Rectal smooth muscle tissue (tissue), 1 donor: ENCODE measurements at regions not wholly inside any gene's neighbourhood (a gene's known extent, or its start where the extent isn't known, plus 50 kb on each side); places are given as distances from the start of the nearest gene placed in this dataset.

Source experiments
- H3K27ac ChIP-seq: one replicate; pipeline ENCODE4 v1.7.0; 2013; ENCODE audit warnings: low read depth, low read length, inconsistent platforms
- H3K27me3 ChIP-seq: one replicate; pipeline ENCODE4 v1.7.0; 2013; ENCODE audit warnings: low read length; ENCODE audit not compliant: control insufficient read depth, insufficient read depth
- H3K36me3 ChIP-seq: one replicate; pipeline ENCODE4 v1.7.0; 2013; ENCODE audit warnings: low read length; ENCODE audit not compliant: control insufficient read depth, insufficient read depth
- H3K4me1 ChIP-seq: one replicate; pipeline ENCODE4 v1.7.0; 2013; ENCODE audit warnings: low read length; ENCODE audit not compliant: control insufficient read depth, insufficient read depth
- H3K4me3 ChIP-seq: one replicate; pipeline ENCODE4 v1.7.0; 2013; ENCODE audit warnings: low read length
- H3K9ac ChIP-seq: one replicate; pipeline ENCODE4 v1.7.0; 2013; ENCODE audit warnings: low read length

DNA sequence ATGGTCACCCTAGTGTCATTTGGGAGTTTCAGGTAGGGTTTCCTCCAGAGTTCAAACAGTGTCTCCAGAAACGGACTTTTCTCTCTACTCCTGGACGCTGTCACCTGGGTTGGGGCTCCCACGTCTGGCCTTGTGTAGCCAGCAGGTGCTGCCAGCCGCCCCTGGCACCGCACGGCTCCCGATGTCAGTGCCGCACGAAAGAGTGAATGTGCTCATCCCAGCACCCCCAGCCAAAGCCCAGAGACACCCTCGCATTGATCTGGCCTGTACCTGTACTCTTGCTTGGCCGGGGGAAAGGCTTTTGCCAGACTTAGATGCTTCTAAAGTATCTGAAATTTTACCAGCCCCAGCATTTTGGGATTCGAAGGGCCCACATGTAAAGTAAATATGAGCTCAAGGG lies 351.9 kb downstream of the C16orf95 start:
- no peak overlapping the region for H3K4me3 ChIP-seq
- H3K9ac ChIP-seq: no peak overlapping the region
- H3K4me1 ChIP-seq: no peaks in the 10 kb centered on the region
- no peaks in the 10 kb centered on the region for H3K36me3 ChIP-seq
- H3K27me3 ChIP-seq: no peaks in the 10 kb centered on the region
- no peak overlapping the region for H3K27ac ChIP-seq

DNA sequence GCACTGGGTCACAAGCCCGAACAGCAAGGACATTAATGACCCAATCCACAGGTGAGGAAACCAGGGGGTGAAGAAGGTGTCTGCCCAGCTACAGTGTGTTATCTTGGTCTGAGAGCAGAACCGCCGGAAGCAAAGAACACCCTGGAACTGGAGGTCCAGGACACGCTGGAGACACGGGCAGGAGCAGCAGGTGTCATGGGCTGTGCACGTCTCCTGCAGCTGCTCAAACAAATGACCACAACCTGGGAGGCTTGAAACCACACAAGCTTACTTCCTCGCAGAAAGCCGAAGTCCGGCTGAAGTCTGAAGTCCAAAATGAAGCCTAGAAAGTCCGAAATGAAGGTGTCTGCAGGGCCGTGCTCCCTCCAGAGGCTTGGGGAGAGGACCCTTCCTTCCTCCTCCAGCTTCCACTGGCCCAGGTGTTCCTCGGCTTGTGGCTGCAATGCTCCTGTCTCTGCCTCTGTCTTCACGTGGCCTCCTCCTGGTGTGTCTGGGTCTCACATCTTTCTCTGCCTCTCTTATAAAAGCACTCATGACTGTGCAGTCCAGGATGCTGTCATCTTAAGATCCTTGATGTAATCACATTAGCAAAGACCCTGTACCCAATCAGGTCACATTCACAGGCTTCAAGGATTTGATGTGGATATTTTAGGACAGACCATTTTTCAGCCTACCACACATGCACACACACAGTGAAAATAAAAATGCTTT lies 351.2 kb downstream of the C16orf95 start:
- no peaks in the 10 kb centered on the region for H3K27me3 ChIP-seq
- H3K4me1 ChIP-seq: no peaks in the 10 kb centered on the region
- no peak overlapping the region for H3K4me3 ChIP-seq
- no peak overlapping the region for H3K9ac ChIP-seq
- H3K27ac ChIP-seq: no peak overlapping the region
- no peaks in the 10 kb centered on the region for H3K36me3 ChIP-seq

DNA sequence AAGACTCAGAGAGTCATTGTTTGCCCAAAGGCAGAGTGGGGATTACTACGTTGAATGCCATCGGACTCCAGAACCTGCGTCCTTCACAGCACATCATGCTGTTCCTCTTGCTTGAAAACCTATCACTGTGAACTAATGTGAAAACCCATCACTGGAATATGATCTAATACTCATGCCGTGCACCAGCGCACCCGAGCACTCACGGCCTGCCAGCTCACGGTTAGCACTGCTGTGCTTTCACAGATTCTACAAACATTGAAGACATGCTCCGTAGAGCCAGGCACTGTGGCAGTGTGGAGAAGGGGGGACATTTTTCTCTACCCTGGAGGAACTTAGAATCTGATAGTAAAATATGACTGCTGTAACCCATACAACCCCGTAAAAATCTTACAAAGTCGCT lies 350.4 kb downstream of the C16orf95 start:
- Histone ChIP-seq H3K27me3 (peaks cover under 1% of the 10 kb centered on the region), H3K4me3 (no peak overlapping the region), H3K9ac (no peak overlapping the region), H3K36me3 (no peaks in the 10 kb centered on the region), H3K27ac (no peak overlapping the region), H3K4me1 (no peaks in the 10 kb centered on the region)

DNA sequence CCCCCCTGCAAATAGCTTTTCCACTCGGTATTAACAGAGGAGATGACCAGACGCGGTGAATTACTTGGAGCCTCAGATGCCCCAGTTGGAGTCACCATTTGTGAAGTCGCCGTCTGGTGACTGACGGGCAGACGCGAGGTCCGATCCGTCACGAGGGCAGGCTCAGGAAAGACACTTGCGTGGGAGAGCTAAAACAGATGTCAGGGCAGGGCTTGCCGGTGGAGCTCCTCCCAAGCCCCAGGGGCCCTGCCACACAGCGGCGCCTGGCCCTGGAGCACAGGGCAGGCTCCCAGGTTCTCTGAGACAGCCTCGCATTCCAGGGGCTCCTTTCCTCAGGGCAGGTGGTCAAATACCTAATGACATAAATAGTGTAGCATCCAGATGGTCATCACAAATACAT lies 348.3 kb downstream of the C16orf95 start:
- Histone ChIP-seq H3K4me1 (no peaks in the 10 kb centered on the region), H3K9ac (no peak overlapping the region), H3K27me3 (peaks cover 2% of the 10 kb centered on the region), H3K4me3 (no peak overlapping the region), H3K36me3 (no peaks in the 10 kb centered on the region), H3K27ac (no peak overlapping the region)

DNA sequence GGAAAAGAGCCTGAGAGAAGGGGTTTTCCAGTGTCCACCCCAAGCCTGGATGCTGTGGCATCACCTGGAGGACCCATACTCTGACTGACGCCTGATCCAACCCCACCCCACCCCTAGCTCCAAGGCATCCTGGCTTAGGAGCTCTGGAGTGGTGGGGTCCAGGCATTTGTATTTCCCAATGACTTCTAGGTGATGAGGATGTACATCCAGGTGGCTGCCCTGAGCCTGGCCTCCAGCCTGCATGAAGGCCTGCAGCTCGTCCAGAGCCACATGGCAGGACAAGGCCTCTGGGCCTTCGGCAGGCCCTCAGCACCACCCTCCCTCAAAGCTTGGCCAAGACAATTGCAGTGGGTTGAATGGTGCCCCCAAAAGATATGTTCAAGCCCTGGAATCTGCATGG lies 347.5 kb downstream of the C16orf95 start:
- Histone ChIP-seq H3K4me3 (no peak overlapping the region), H3K27ac (no peak overlapping the region), H3K9ac (no peak overlapping the region), H3K27me3 (peaks cover 2% of the 10 kb centered on the region), H3K4me1 (no peaks in the 10 kb centered on the region), H3K36me3 (no peaks in the 10 kb centered on the region)

DNA sequence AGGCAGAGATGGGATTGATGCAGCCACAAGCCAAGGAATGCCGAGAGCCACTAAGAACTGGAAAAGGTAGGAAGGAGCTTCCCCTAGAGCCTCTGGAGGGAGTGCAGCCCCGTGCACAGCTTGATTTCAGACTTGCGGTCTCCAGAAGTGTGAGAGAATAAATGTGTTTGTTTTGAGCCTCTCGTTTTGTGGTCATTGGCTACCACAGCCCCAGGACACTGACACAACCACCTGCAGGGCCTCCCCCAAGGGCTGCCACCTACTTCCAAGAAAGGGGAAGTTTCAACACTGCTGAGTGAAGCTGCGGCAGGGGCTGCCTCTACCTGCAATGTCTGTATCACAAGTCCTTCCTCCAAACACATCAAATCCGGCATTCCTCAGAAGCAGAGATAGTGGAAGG lies 346.9 kb downstream of the C16orf95 start:
- Histone ChIP-seq H3K9ac (no peak overlapping the region), H3K4me3 (no peak overlapping the region), H3K27ac (no peak overlapping the region), H3K4me1 (no peaks in the 10 kb centered on the region), H3K36me3 (no peaks in the 10 kb centered on the region), H3K27me3 (peaks cover 2% of the 10 kb centered on the region)

DNA sequence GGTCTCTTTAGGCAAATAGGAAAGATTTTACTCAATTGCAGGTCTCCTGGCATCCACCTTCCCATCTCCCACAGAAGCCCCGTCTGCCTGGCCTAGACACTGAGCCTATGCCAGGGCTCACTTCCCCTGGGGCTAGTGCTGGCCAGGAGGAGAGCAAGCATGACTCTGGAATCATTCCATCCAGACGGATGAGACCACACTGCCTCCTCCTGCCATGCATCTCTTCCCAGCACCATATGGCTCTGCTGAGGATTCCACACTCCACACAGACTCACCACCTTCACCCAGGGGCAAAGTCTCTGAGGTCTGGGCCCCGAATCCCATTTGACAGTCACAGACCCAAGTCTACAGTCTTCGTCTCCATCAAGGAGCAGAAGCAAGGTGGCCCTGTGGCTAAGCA lies 346.5 kb downstream of the C16orf95 start:
- H3K27ac ChIP-seq: no peak overlapping the region
- no peaks in the 10 kb centered on the region for H3K4me1 ChIP-seq
- peaks cover 2% of the 10 kb centered on the region for H3K27me3 ChIP-seq
- no peak overlapping the region for H3K9ac ChIP-seq
- no peaks in the 10 kb centered on the region for H3K36me3 ChIP-seq
- H3K4me3 ChIP-seq: no peak overlapping the region

DNA sequence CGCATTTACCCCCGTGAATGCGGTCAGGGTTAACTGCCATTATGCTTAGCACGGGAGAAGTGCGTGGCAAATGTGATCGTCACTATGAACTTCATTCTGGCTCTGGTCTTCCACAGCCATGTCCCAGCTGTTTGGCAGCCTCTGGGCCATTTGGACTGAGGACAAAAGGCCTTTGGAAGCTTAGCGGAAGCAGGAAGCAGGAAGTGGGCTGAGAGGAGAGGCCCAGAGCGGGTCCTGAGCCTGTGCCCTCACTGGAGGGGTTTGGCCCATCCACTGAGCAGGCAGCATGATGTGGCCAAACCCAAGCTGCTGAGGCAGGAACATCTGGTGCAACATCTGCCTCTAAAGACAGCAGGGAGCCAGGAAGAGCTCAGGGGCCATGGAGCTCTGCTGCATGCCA lies 345.9 kb downstream of the C16orf95 start:
- H3K4me3 ChIP-seq: no peak overlapping the region
- no peak overlapping the region for H3K9ac ChIP-seq
- H3K36me3 ChIP-seq: no peaks in the 10 kb centered on the region
- no peak overlapping the region for H3K27ac ChIP-seq
- H3K4me1 ChIP-seq: no peaks in the 10 kb centered on the region
- peaks cover 2% of the 10 kb centered on the region for H3K27me3 ChIP-seq

DNA sequence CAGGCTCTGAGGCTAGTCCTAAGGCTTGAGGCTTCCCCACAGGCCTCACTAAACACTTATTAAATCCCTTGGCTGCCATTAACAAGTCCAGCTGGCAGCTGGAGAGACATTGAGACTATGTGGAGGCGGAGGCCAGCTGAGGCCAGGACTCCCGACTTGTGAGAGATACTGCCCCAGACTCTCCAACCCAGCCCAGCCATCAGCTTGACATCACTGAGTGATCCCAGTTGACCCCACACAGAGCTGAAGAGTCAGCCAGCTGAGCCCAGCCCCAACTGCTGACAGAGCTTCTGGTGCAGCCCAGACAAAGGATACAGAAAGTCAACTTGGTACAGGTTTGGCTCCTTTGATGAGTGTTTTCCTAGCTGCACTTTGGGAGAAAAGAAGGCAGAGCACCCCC lies 343.1 kb downstream of the C16orf95 start:
- peaks cover 2% of the 10 kb centered on the region for H3K27me3 ChIP-seq
- no peaks in the 10 kb centered on the region for H3K4me1 ChIP-seq
- H3K4me3 ChIP-seq: no peak overlapping the region
- no peaks in the 10 kb centered on the region for H3K36me3 ChIP-seq
- H3K9ac ChIP-seq: no peak overlapping the region
- no peak overlapping the region for H3K27ac ChIP-seq

DNA sequence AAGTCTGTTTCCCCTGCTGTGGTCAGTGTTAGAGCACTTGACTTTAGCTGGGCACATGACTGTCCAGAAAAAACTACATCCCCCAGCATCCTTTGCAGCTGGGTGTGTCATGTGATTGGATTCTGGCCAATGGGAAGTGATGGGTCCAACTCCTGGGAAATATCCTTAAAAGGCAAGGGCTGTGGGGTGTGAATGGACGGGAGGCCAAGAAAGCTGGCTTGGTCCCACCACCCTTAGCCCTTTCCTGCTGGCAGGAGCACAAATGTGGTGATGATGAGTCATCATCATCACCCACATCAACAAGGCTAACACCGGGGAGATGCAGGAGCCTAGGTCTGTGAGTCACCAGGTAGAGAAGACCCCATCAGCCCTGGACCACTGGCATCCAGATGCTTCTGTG lies 341.7 kb downstream of the C16orf95 start:
- Histone ChIP-seq H3K9ac (no peak overlapping the region), H3K4me1 (no peaks in the 10 kb centered on the region), H3K36me3 (no peaks in the 10 kb centered on the region), H3K27ac (no peak overlapping the region), H3K27me3 (peaks cover 2% of the 10 kb centered on the region), H3K4me3 (no peak overlapping the region)

DNA sequence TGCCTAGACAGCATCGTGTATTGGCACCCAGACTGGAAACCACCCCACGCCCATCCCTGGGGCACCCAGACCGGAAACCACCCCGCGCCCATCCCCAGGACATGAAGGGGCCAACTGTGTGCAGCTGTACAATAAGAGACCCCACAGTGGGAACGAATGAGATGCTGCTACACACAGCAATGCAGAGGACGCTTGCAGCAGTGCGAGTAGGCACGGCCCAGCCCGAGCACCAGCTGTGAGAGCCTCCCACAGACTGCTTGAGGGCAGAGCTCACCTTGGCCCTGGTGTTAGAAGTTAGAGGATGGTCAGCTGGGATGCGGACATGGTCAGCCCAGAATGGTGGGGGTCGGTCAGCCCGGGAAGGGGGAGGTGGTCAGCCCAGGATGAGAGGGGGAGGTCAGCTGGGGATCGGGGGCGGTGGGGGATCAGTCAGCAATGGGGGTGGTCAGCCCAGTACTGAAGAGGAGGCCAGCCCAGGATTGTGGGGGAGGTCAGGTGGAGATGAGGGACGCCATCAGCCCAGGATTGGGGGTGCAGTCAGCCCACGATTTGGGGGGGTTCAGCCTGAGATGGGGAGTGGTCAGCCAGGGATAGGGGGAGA lies 340.0 kb downstream of the C16orf95 start:
- H3K4me3 ChIP-seq: no peak overlapping the region
- no peak overlapping the region for H3K27ac ChIP-seq

DNA sequence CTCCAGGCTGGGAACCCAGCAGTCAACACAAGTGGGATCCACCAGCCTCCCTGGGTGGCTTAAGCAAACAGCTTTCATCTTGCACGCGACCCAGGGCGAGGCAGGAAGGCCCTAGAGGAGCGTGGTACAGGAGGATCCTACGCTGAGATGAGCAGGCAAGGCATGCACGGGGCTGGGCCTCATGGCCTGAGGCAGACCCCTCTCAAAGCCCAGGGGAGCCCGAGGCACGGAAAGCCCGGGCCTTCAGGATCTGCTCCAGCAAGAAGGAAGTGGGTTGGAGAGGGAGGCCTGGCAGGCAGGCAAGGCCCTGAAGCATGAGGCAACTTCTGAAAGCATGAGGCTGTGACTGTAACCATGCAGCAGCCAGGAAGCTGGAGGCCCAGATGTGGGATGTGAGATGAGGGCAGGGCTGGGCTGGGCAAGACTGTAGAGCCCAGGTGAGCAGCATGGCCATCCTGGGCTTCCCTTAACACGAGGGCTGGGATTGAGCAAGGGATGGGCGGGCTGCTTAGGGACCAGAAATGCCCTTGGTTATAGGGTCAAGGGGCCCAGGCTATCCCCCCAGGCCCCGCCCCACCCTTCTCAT lies 338.7 kb downstream of the C16orf95 start:
- Histone ChIP-seq H3K36me3 (no peaks in the 10 kb centered on the region), H3K27ac (no peak overlapping the region)

More for the DNA sequence above, 340.0 kb downstream of the C16orf95 start:
- Histone ChIP-seq H3K27me3 (no peaks in the 10 kb centered on the region), H3K9ac (no peak overlapping the region), H3K4me1 (no peaks in the 10 kb centered on the region), H3K36me3 (no peaks in the 10 kb centered on the region)

DNA sequence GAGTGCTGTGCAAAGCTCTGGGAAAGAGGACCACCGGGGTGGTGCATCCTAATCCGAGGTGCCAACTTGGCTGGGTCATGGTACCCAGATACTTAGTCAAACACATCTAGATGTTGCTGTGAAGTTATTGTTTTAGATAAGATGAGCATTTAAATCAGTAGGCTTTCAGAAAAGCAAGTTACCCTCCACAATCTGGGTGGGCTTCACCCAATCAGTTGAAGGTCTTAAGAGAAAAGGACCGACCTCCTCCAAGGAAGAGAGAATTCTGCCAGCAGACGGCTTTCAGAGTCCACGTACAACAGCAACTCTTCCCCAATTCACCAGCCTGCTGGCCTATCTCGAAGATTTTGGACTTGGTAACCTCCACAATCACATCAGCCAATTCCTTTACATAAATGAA lies 338.1 kb downstream of the C16orf95 start:
- no peak overlapping the region for H3K27ac ChIP-seq
- no peaks in the 10 kb centered on the region for H3K27me3 ChIP-seq
- H3K4me1 ChIP-seq: no peaks in the 10 kb centered on the region
- no peak overlapping the region for H3K4me3 ChIP-seq
- no peak overlapping the region for H3K9ac ChIP-seq
- no peaks in the 10 kb centered on the region for H3K36me3 ChIP-seq

More for the DNA sequence above, 338.7 kb downstream of the C16orf95 start:
- Histone ChIP-seq H3K27me3 (no peaks in the 10 kb centered on the region), H3K4me1 (no peaks in the 10 kb centered on the region), H3K4me3 (no peak overlapping the region), H3K9ac (no peak overlapping the region)
